ENCODE measurements at regions not wholly inside any gene's neighbourhood (a gene's known extent, or its start where the extent isn't known, plus 50 kb on each side); places are given as distances from the start of the nearest gene placed in this dataset.

DNA sequence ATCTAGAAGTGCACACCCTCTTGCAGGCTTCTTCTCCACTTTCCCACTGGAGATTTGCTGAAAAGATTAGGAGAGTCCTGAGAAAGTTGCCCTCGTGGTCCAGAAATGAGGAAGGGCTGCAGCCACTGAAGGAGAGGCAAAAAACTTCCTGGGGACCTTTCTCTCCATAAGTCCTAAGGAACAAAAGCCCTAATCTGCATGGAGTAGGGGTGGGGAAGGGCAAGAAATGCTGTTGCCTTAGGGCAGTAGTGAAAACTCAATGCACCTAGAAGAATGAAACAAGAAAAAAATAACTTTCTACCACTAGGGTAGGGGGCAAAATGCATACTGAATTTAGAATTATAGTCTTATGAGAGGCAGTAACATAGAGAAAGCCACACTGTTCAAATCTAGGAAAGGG lies 1408.8 kb downstream of the PCDH19 start:
- TF ChIP-seq, protein P1, sequence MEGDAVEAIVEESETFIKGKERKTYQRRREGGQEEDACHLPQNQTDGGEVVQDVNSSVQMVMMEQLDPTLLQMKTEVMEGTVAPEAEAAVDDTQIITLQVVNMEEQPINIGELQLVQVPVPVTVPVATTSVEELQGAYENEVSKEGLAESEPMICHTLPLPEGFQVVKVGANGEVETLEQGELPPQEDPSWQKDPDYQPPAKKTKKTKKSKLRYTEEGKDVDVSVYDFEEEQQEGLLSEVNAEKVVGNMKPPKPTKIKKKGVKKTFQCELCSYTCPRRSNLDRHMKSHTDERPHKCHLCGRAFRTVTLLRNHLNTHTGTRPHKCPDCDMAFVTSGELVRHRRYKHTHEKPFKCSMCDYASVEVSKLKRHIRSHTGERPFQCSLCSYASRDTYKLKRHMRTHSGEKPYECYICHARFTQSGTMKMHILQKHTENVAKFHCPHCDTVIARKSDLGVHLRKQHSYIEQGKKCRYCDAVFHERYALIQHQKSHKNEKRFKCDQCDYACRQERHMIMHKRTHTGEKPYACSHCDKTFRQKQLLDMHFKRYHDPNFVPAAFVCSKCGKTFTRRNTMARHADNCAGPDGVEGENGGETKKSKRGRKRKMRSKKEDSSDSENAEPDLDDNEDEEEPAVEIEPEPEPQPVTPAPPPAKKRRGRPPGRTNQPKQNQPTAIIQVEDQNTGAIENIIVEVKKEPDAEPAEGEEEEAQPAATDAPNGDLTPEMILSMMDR (IDR thresholded peaks at IDR 0.05): no peak
- no peak for TF ChIP-seq POLR2A (IDR thresholded peaks at IDR 0.05)
